GM12878 (cell line): ENCODE measurements at regions not wholly inside any gene's neighbourhood (a gene's known extent, or its start where the extent isn't known, plus 50 kb on each side); places are given as distances from the start of the nearest gene placed in this dataset.

Experiments used
- ATAC-seq: fragments of 200-7000 bp; cut with Tn5 transposase; 3 replicates; pipeline ENCODE4 v1.9.1; 2020; ENCODE audit warnings: mild to moderate bottlenecking, moderate library complexity
- BruUV-seq: library from RNA; stranded (reverse); fragments of 400-500 nt; replicated peaks from 2 replicates; lab custom pipeline; 2021; lab: Mats Ljungman, UMichigan
- CTCF ChIA-PET: fragments of 300-600 bp; sonication (Branson Sonifier 250); formaldehyde crosslinking; extraction: SDS; loops from one replicate; lab custom pipeline; 2021; ENCODE audit warnings: inconsistent platforms; lab: Yijun Ruan, JAX
- POLR2A ChIA-PET: fragments of 350-600 bp; formaldehyde crosslinking; extraction: SDS; loops from one replicate; lab custom pipeline; 2021; ENCODE audit warnings: inconsistent platforms; lab: Charles Lee
- RAD21 ChIA-PET: fragments of 300-600 bp; sonication (Branson Sonifier 250); formaldehyde crosslinking; loops from one replicate; lab custom pipeline; 2023; ENCODE audit warnings: antibody characterized with exemption; ENCODE audit not compliant: unreplicated experiment; lab: Charles Lee
- SMC1A ChIA-PET: fragments of 300-600 bp; sonication (Branson Sonifier 250); formaldehyde crosslinking; loops from one replicate; lab custom pipeline; 2023; ENCODE audit not compliant: unreplicated experiment, uncharacterized antibody; lab: Charles Lee
- DNase-seq: peaks from one replicate; pipeline ENCODE4 v3.0.0-alpha.2; 2011; ENCODE audit warnings: low read depth, low spot score
- FAIRE-seq: peaks from 3 replicates; lab custom pipeline; 2011; peaks lifted over from hg19 to GRCh38; lab: Jason Lieb, UNC
- H2AFZ ChIP-seq: 2 replicates; pipeline ENCODE4 v1.6.0; 2011; ENCODE audit warnings: low read depth, low read length, control low read depth; ENCODE audit not compliant: control insufficient read depth
- H3K27ac ChIP-seq: 2 replicates; pipeline ENCODE4 v1.5.1; 2011; ENCODE audit warnings: control low read depth; ENCODE audit not compliant: control insufficient read depth, insufficient read depth
- H3K27me3 ChIP-seq, 2 experiments: replicated peaks in 1 of 2; 2 replicates each; pipeline versions ENCODE4 v1.6.0 to v1.6.1; 2011; ENCODE audit warnings: low read length in 1 of 2; ENCODE audit not compliant: control insufficient read depth in 2 of 2, insufficient read depth in 2 of 2
- H3K36me3 ChIP-seq, 2 experiments: 2 replicates each; pipeline ENCODE4 v1.5.1; 2011; ENCODE audit warnings: low read length in 1 of 2; ENCODE audit not compliant: control insufficient read depth in 2 of 2, insufficient read depth in 2 of 2
- H3K4me1 ChIP-seq: 2 replicates; pipeline ENCODE4 v1.6.1; 2011; ENCODE audit warnings: mild to moderate bottlenecking, low read length, moderate library complexity, mixed read lengths; ENCODE audit not compliant: control insufficient read depth, insufficient read depth
- H3K4me2 ChIP-seq: 2 replicates; pipeline ENCODE4 v1.6.0; 2011; ENCODE audit warnings: control low read depth; ENCODE audit not compliant: control insufficient read depth, insufficient read depth
- H3K4me3 ChIP-seq: fragments of 200-600 bp; sonication (generic); 2 replicates; pipeline ENCODE4 v1.5.1; 2016
- H3K79me2 ChIP-seq: 2 replicates; pipeline ENCODE4 v1.6.0; 2011; ENCODE audit warnings: low read length; ENCODE audit not compliant: control insufficient read depth, insufficient read depth
- H3K9ac ChIP-seq: 2 replicates; pipeline ENCODE4 v1.8.0; 2011; ENCODE audit warnings: low read length, control low read depth, mixed read lengths; ENCODE audit not compliant: control insufficient read depth, insufficient read depth
- H3K9me3 ChIP-seq: replicated peaks from 3 replicates; pipeline ENCODE4 v1.5.1; 2011; ENCODE audit warnings: mild to moderate bottlenecking, low read length; ENCODE audit not compliant: control insufficient read depth, insufficient read depth
- H4K20me1 ChIP-seq: 2 replicates; pipeline ENCODE4 v1.6.0; 2011; ENCODE audit not compliant: control insufficient read depth, insufficient read depth
- CEBPZ ChIP-seq: fragments of 150-350 bp; IDR thresholded peaks from 2 replicates; pipeline ENCODE4 v1.6.1; 2016; ENCODE audit warnings: low read depth, low read length
- E4F1 ChIP-seq: fragments of 450-650 bp; IDR thresholded peaks from 2 replicates; pipeline ENCODE4 v1.6.1; 2018; ENCODE audit warnings: borderline replicate concordance, mild to moderate bottlenecking; ENCODE audit not compliant: partially characterized antibody
- GABPA ChIP-seq: IDR thresholded peaks from 2 replicates; pipeline ENCODE4 v1.6.1; 2014; ENCODE audit warnings: antibody characterized with exemption, low read depth, mild to moderate bottlenecking, inconsistent platforms
- HCFC1 ChIP-seq: fragments of 150-350 bp; IDR thresholded peaks from 2 replicates; pipeline ENCODE4 v1.6.1; 2014; ENCODE audit warnings: low read length
- PAX8 ChIP-seq: fragments of 450-650 bp; IDR thresholded peaks from 2 replicates; pipeline ENCODE4 v1.6.1; 2017; ENCODE audit warnings: mild to moderate bottlenecking, moderate library complexity
- RAD21 ChIP-seq: IDR thresholded peaks from 2 replicates; pipeline ENCODE4 v1.6.1; 2011; ENCODE audit warnings: mild to moderate bottlenecking, low read depth, low read length, moderate library complexity; ENCODE audit not compliant: insufficient read depth
- SIN3A ChIP-seq: IDR thresholded peaks from 2 replicates; pipeline ENCODE4 v1.6.1; 2012; ENCODE audit warnings: low read depth, low read length, improper control_type of control experiment
- ZBTB33 ChIP-seq: fragments of 450-650 bp; IDR thresholded peaks from 2 replicates; pipeline ENCODE4 v1.6.1; 2017; ENCODE audit warnings: mild to moderate bottlenecking
- WGBS: methylation state at CpG from one replicate; pipeline ENCODE4 v1.1.6; 2016; ENCODE audit warnings: low lambda C conversion rate; ENCODE audit not compliant: insufficient replicate concordance, insufficient coverage; ENCODE audit errors: missing lambda C conversion rate; 5-methylcytosine and 5-hydroxymethylcytosine counted together
- in situ Hi-C: fragments of 300-500 bp; cut with MboI; formaldehyde crosslinking; loops from 9 replicates; pipeline ENCODE4 v1.14.3; 2018; ENCODE audit warnings: mixed read lengths
- intact Hi-C: fragments of 100-400 bp; cut with micrococcal nuclease; formaldehyde crosslinking; loops from one replicate; pipeline ENCODE4 v1.14.2; 2022; ENCODE audit not compliant: unreplicated experiment

GRCh38 chr12:75725521-75726111 lies 214.2 kb upstream of the KRR1 start:
- Histone ChIP-seq H3K9ac (no peak overlapping the region), H4K20me1 (no peaks in the 10 kb centered on the region), H3K27me3 (no peaks in the 10 kb centered on the region), H3K27ac (no peak overlapping the region), H3K36me3 (no peaks in the 10 kb centered on the region), H3K4me3 (no peak overlapping the region), H3K4me2 (no peak overlapping the region), H3K4me1 (no peaks in the 10 kb centered on the region), H2AFZ (no peak overlapping the region), H3K9me3 (no peaks in the 10 kb centered on the region), H3K79me2 (no peaks in the 10 kb centered on the region)
- ATAC-seq: peak; percentile 45; the same call in 2 of the 3 replicates
- DNase-seq: no peak
- in situ Hi-C loops (no loop called here), intact Hi-C loops (no loop called here)
- no peak for TF ChIP-seq RAD21
- no peak for TF ChIP-seq ZBTB33
- no peak for TF ChIP-seq PAX8
- no peak for TF ChIP-seq HCFC1
- no peak for TF ChIP-seq E4F1
- TF ChIP-seq SIN3A: no peak
- no peak for TF ChIP-seq CEBPZ
- TF ChIP-seq GABPA: no peak
- CTCF ChIA-PET: interaction anchor here (0.7 kb wide), 1 partner anchor 308 kb away, joined by 3 read pairs; no protein-coding TSS in a partner anchor
- BruUV-seq: no TSS peak
- FAIRE-seq: no peak
- WGBS: 19% methylated on average over 3 of the region's 3 CpGs
- POLR2A ChIA-PET: interaction anchor here (0.9 kb wide), 1 partner anchor 16 kb away, joined by 4 read pairs; no protein-coding TSS in a partner anchor
- RAD21 ChIA-PET: no interaction called here
- SMC1A ChIA-PET: interaction anchor here (1.2 to 1.7 kb wide), 2 partner anchors 12 to 25 kb away, joined by 3 to 4 read pairs; no protein-coding TSS in a partner anchor
